Nephron (organoid): ENCODE measurements at regions not wholly inside any gene's neighbourhood (a gene's known extent, or its start where the extent isn't known, plus 50 kb on each side); places are given as distances from the start of the nearest gene placed in this dataset.
A peak's percentile ranks its signal among the peaks of the same experiment; 100 is the strongest.

ENCODE experiments used
- H3K27ac Mint-ChIP-seq, 3 experiments: 2 replicates each; pipeline ENCODE4 v1.8.0; 2020; ENCODE audit warnings: mixed read lengths in 3 of 3, mild to moderate bottlenecking in 2 of 3, moderate library complexity in 1 of 3
- H3K27me3 Mint-ChIP-seq: 2 replicates; pipeline ENCODE4 v1.8.0; 2021; ENCODE audit warnings: low read depth, mild to moderate bottlenecking, moderate library complexity, mixed read lengths
- H3K36me3 Mint-ChIP-seq: 2 replicates; pipeline ENCODE4 v1.8.0; 2020; ENCODE audit warnings: low read depth, mixed read lengths
- H3K4me1 Mint-ChIP-seq: 2 replicates; pipeline ENCODE4 v1.8.0; 2020; ENCODE audit warnings: mixed read lengths
- H3K4me3 Mint-ChIP-seq, 3 experiments: 2 replicates each; pipeline ENCODE4 v1.8.0; 2020; ENCODE audit warnings: mild to moderate bottlenecking in 3 of 3, mixed read lengths in 3 of 3, moderate library complexity in 2 of 3
- H3K9me3 Mint-ChIP-seq: 2 replicates; pipeline ENCODE4 v1.8.0; 2020; ENCODE audit warnings: mixed read lengths
- CTCF ChIP-seq, 3 experiments: fragments of 200-600 bp; sonication (generic); IDR thresholded peaks; one replicate each; pipeline ENCODE4 v1.5.0; 2021; ENCODE audit warnings: antibody characterized with exemption in 3 of 3; ENCODE audit not compliant: unreplicated experiment in 3 of 3

GRCh38 chr5:147145328-147145727 is 89.5 kb upstream of the STK32A start:
- Mint-ChIP-seq H3K4me1 (no peaks in the 10 kb centered on the region), H3K4me3 (no peak overlapping the region), H3K36me3 (no peaks in the 10 kb centered on the region), H3K27me3 (no peaks in the 10 kb centered on the region), H3K27ac (no peak overlapping the region), H3K9me3 (peaks cover 2% of the 10 kb centered on the region)
- TF ChIP-seq CTCF (IDR thresholded peaks at IDR 0.05; ENCODE audit: unreplicated experiment in 3 of 3): no peak

GRCh38 chr5:147148715-147149114 is 86.1 kb upstream of the STK32A start:
- no peaks in the 10 kb centered on the region for H3K36me3 Mint-ChIP-seq
- no peak for TF ChIP-seq CTCF (IDR thresholded peaks at IDR 0.05; ENCODE audit: unreplicated experiment in 3 of 3)
- no peaks in the 10 kb centered on the region for H3K4me1 Mint-ChIP-seq
- H3K4me3 Mint-ChIP-seq: no peak overlapping the region
- H3K27ac Mint-ChIP-seq: no peak overlapping the region
- H3K9me3 Mint-ChIP-seq: no peaks in the 10 kb centered on the region
- no peaks in the 10 kb centered on the region for H3K27me3 Mint-ChIP-seq

GRCh38 chr5:147152086-147152485 is 82.7 kb upstream of the STK32A start:
- H3K36me3 Mint-ChIP-seq: no peaks in the 10 kb centered on the region
- no peaks in the 10 kb centered on the region for H3K27me3 Mint-ChIP-seq
- no peak for TF ChIP-seq CTCF (IDR thresholded peaks at IDR 0.05; ENCODE audit: unreplicated experiment in 3 of 3)
- H3K4me1 Mint-ChIP-seq: no peaks in the 10 kb centered on the region
- H3K4me3 Mint-ChIP-seq: no peak overlapping the region
- no peaks in the 10 kb centered on the region for H3K9me3 Mint-ChIP-seq
- H3K27ac Mint-ChIP-seq: no peak overlapping the region

- no peaks in the 10 kb centered on the region for H3K9me3 Mint-ChIP-seq
- no peak overlapping the region for H3K27ac Mint-ChIP-seq
- H3K4me3 Mint-ChIP-seq: no peak overlapping the region
- no peak for TF ChIP-seq CTCF (IDR thresholded peaks at IDR 0.05; ENCODE audit: unreplicated experiment in 3 of 3)
- no peaks in the 10 kb centered on the region for H3K4me1 Mint-ChIP-seq
- H3K27me3 Mint-ChIP-seq: no peaks in the 10 kb centered on the region
- no peaks in the 10 kb centered on the region for H3K36me3 Mint-ChIP-seq
Observed at GRCh38 chr5:147154809-147155208, 80.0 kb upstream of the STK32A start.

- H3K4me3 Mint-ChIP-seq: no peak overlapping the region
- no peak overlapping the region for H3K27ac Mint-ChIP-seq
- no peaks in the 10 kb centered on the region for H3K27me3 Mint-ChIP-seq
- no peaks in the 10 kb centered on the region for H3K4me1 Mint-ChIP-seq
- H3K36me3 Mint-ChIP-seq: no peaks in the 10 kb centered on the region
- H3K9me3 Mint-ChIP-seq: no peaks in the 10 kb centered on the region
- TF ChIP-seq CTCF (IDR thresholded peaks at IDR 0.05; ENCODE audit: unreplicated experiment in 3 of 3): no peak
Observed at GRCh38 chr5:147156012-147156411, 78.8 kb upstream of the STK32A start.

- Mint-ChIP-seq H3K4me3 (no peak overlapping the region), H3K27ac (peak overlapping the region in 2 of 3 experiments; percentile 25 to 45), H3K27me3 (no peaks in the 10 kb centered on the region), H3K4me1 (no peaks in the 10 kb centered on the region), H3K36me3 (no peaks in the 10 kb centered on the region), H3K9me3 (no peaks in the 10 kb centered on the region)
- TF ChIP-seq CTCF (IDR thresholded peaks at IDR 0.05; ENCODE audit: unreplicated experiment in 3 of 3): no peak
Observed at GRCh38 chr5:147160902-147161700, 73.7 kb upstream of the STK32A start.
